ENCODE measurements at regions not wholly inside any gene's neighbourhood (a gene's known extent, or its start where the extent isn't known, plus 50 kb on each side); places are given as distances from the start of the nearest gene placed in this dataset.

DNA sequence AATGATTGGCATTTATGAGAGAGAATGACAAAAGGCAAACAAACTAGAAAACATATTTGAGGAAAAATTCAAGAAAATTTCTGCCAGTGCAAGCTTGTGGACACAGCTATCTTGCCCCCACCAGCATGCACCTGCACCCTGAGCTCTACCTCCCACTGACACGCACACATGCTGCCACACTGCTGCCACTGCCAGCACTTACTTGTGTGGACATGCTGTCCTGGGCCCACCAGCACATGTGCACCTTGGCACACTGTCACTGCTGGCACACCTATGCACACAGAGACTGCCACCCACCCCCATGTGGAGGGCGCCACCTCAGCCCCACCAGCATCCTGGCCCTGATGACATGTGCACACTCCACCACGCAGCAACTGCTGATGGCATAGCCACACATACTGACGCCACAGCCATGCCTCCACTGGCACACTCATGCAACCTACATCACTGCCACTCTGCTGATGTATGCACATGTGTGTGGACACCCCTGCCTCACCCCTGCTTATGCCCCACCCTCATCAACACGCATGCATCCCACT lies 475.0 kb downstream of the SOX5 start:
- TF ChIP-seq, protein P1, sequence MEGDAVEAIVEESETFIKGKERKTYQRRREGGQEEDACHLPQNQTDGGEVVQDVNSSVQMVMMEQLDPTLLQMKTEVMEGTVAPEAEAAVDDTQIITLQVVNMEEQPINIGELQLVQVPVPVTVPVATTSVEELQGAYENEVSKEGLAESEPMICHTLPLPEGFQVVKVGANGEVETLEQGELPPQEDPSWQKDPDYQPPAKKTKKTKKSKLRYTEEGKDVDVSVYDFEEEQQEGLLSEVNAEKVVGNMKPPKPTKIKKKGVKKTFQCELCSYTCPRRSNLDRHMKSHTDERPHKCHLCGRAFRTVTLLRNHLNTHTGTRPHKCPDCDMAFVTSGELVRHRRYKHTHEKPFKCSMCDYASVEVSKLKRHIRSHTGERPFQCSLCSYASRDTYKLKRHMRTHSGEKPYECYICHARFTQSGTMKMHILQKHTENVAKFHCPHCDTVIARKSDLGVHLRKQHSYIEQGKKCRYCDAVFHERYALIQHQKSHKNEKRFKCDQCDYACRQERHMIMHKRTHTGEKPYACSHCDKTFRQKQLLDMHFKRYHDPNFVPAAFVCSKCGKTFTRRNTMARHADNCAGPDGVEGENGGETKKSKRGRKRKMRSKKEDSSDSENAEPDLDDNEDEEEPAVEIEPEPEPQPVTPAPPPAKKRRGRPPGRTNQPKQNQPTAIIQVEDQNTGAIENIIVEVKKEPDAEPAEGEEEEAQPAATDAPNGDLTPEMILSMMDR (IDR thresholded peaks at IDR 0.05 in 4 of 5, conservative IDR thresholded peaks at IDR 0.05 in 1 of 5), result no peak
- no peak for TF ChIP-seq POLR2A (IDR thresholded peaks at IDR 0.05)

Measured in gastrocnemius medialis (tissue), 4 donors.